NCI-H226 (cell line): ENCODE measurements at regions not wholly inside any gene's neighbourhood (a gene's known extent, or its start where the extent isn't known, plus 50 kb on each side); places are given as distances from the start of the nearest gene placed in this dataset.
A peak's percentile ranks its signal among the peaks of the same experiment; 100 is the strongest.

Source experiments
- DNase-seq: peaks from one replicate; pipeline ENCODE4 v3.0.0-alpha.2; 2015

GRCh38 chr9:118532592-118532991 lies 828.4 kb downstream of the TLR4 start:
- peak; percentile 63 for DNase-seq

GRCh38 chr9:118533101-118533500 lies 828.9 kb downstream of the TLR4 start:
- DNase-seq = peak; percentile 75

GRCh38 chr9:118533850-118534249 lies 829.6 kb downstream of the TLR4 start:
- peak; percentile 30 for DNase-seq

- DNase-seq = no peak
These were observed 832.0 kb downstream of the TLR4 start for GRCh38 chr9:118536153-118536552.

GRCh38 chr9:118538959-118539358 lies 830.3 kb downstream of the BRINP1 start:
- DNase-seq = no peak

GRCh38 chr9:118553465-118553864 lies 815.8 kb downstream of the BRINP1 start:
- no peak for DNase-seq

- DNase-seq = no peak
These were observed 814.2 kb downstream of the BRINP1 start for GRCh38 chr9:118554987-118555386.

- DNase-seq = no peak
These were observed 811.2 kb downstream of the BRINP1 start for GRCh38 chr9:118558026-118558425.

GRCh38 chr9:118558891-118559290 lies 810.3 kb downstream of the BRINP1 start:
- no peak for DNase-seq

- no peak for DNase-seq
These were observed 808.2 kb downstream of the BRINP1 start for GRCh38 chr9:118561051-118561450.

GRCh38 chr9:118563677-118564076 lies 805.6 kb downstream of the BRINP1 start:
- DNase-seq = peak; percentile 67

GRCh38 chr9:118567861-118568260 lies 801.4 kb downstream of the BRINP1 start:
- DNase-seq = peak; percentile 15

GRCh38 chr9:118568704-118569103 lies 800.5 kb downstream of the BRINP1 start:
- no peak for DNase-seq

- DNase-seq = peak; percentile 12
These were observed 800.1 kb downstream of the BRINP1 start for GRCh38 chr9:118569148-118569547.

- peak; percentile 91 for DNase-seq
These were observed 799.2 kb downstream of the BRINP1 start for GRCh38 chr9:118570066-118570465.

- DNase-seq = peak; percentile 26
These were observed 793.7 kb downstream of the BRINP1 start for GRCh38 chr9:118575341-118576070.

- peak; percentile 60 for DNase-seq
These were observed 792.1 kb downstream of the BRINP1 start for GRCh38 chr9:118577121-118577520.

GRCh38 chr9:118578467-118578866 lies 790.8 kb downstream of the BRINP1 start:
- peak; percentile 75 for DNase-seq

GRCh38 chr9:118583414-118583813 lies 785.8 kb downstream of the BRINP1 start:
- DNase-seq = no peak

- no peak for DNase-seq
These were observed 782.3 kb downstream of the BRINP1 start for GRCh38 chr9:118586978-118587377.

- no peak for DNase-seq
These were observed 774.8 kb downstream of the BRINP1 start for GRCh38 chr9:118594428-118594827.

GRCh38 chr9:118595719-118596305 lies 773.4 kb downstream of the BRINP1 start:
- DNase-seq = peak; percentile 61

- DNase-seq = peak; percentile 62
These were observed 772.7 kb downstream of the BRINP1 start for GRCh38 chr9:118596374-118597015.

GRCh38 chr9:118606668-118607067 lies 762.6 kb downstream of the BRINP1 start:
- DNase-seq = no peak
